H1 (cell line): ENCODE measurements at regions not wholly inside any gene's neighbourhood (a gene's known extent, or its start where the extent isn't known, plus 50 kb on each side); places are given as distances from the start of the nearest gene placed in this dataset.

Source experiments
- CTCF ChIA-PET: fragments of 300-600 bp; sonication (Branson Sonifier 250); formaldehyde crosslinking; loops from one replicate; lab custom pipeline; 2021; ENCODE audit not compliant: partially characterized antibody; lab: Charles Lee
- POLR2A ChIA-PET: fragments of 300-600 bp; sonication (Branson Sonifier 250); formaldehyde crosslinking; loops from one replicate; lab custom pipeline; 2021; ENCODE audit warnings: inconsistent platforms; ENCODE audit not compliant: partially characterized antibody; lab: Charles Lee
- DNase-seq, 2 experiments: peaks; one replicate each; pipeline versions ENCODE4 v3.0.0 to v3.0.0-alpha.2; 2010 to 2022; ENCODE audit warnings: low spot score in 2 of 2, low read depth in 1 of 2, mixed read lengths in 1 of 2
- FAIRE-seq: peaks from 2 replicates; lab custom pipeline; 2011; peaks lifted over from hg19 to GRCh38; lab: Jason Lieb, UNC
- H2AFZ ChIP-seq: 2 replicates; pipeline ENCODE4 v1.8.1; 2012; ENCODE audit warnings: low read length, inconsistent platforms
- H2AK5ac ChIP-seq: 2 replicates; pipeline ENCODE4 v1.6.1; 2013; ENCODE audit warnings: low read depth, low read length
- H2BK120ac ChIP-seq: replicated peaks from 2 replicates; pipeline ENCODE3; 2013; ENCODE audit warnings: low read depth, low read length, inconsistent platforms
- H2BK12ac ChIP-seq: 2 replicates; pipeline ENCODE4 v1.6.1; 2013; ENCODE audit warnings: low read depth, low read length
- H2BK15ac ChIP-seq: 2 replicates; pipeline ENCODE4 v1.6.1; 2013; ENCODE audit warnings: low read length
- H2BK20ac ChIP-seq: 2 replicates; pipeline ENCODE4 v1.6.1; 2013; ENCODE audit warnings: low read length
- H2BK5ac ChIP-seq: 2 replicates; pipeline ENCODE4 v1.6.1; 2013; ENCODE audit warnings: low read depth, low read length
- H3K14ac ChIP-seq: 2 replicates; pipeline ENCODE4 v1.6.1; 2013; ENCODE audit warnings: inconsistent platforms; ENCODE audit not compliant: insufficient read length
- H3K18ac ChIP-seq: 2 replicates; pipeline ENCODE4 v1.6.1; 2013; ENCODE audit warnings: low read length; ENCODE audit errors: extremely low read depth
- H3K23ac ChIP-seq: 2 replicates; pipeline ENCODE4 v1.6.1; 2013; ENCODE audit warnings: inconsistent platforms; ENCODE audit not compliant: insufficient read length
- H3K23me2 ChIP-seq: 2 replicates; pipeline ENCODE4 v1.6.1; 2013; ENCODE audit warnings: low read depth, low read length
- H3K27ac ChIP-seq: 2 replicates; pipeline ENCODE4 v1.6.1; 2011; ENCODE audit warnings: low read depth, low read length, inconsistent platforms
- H3K27me3 ChIP-seq, 4 experiments: replicated peaks in 1 of 4; 1 replicate in 1 of 4; 2 replicates in 3 of 4; pipeline versions ENCODE4 v1.6.1 to v1.8.1; 2011 to 2013; ENCODE audit warnings: low read length in 3 of 4, mild to moderate bottlenecking in 3 of 4, inconsistent platforms in 2 of 4, mixed read lengths in 2 of 4, moderate library complexity in 1 of 4; ENCODE audit not compliant: control insufficient read depth in 3 of 4, insufficient read depth in 3 of 4; ENCODE audit errors: extremely low read depth in 1 of 4
- H3K36me3 ChIP-seq, 4 experiments: 2 replicates each; pipeline versions ENCODE4 v1.6.1 to v1.8.1; 2011 to 2013; ENCODE audit warnings: mild to moderate bottlenecking in 4 of 4, low read length in 3 of 4, moderate library complexity in 2 of 4, control low read depth in 1 of 4, inconsistent platforms in 1 of 4; ENCODE audit not compliant: insufficient read depth in 4 of 4, control insufficient read depth in 2 of 4
- H3K4ac ChIP-seq: replicated peaks from 2 replicates; pipeline ENCODE3; 2013; ENCODE audit warnings: low read length, low read depth, mixed read lengths, inconsistent platforms; ENCODE audit not compliant: insufficient read length
- H3K4me1 ChIP-seq, 4 experiments: replicated peaks in 1 of 4; 1 replicate in 1 of 4; 2 replicates in 3 of 4; pipeline versions ENCODE4 v1.6.1 to v1.8.1; 2011 to 2013; ENCODE audit warnings: low read length in 3 of 4, inconsistent platforms in 2 of 4, mixed read lengths in 1 of 4; ENCODE audit not compliant: insufficient read depth in 4 of 4, control insufficient read depth in 3 of 4
- H3K4me2 ChIP-seq, 2 experiments: 2 replicates each; pipeline versions ENCODE4 v1.6.1 to v1.8.1; 2011 to 2013; ENCODE audit warnings: low read depth in 2 of 2, low read length in 2 of 2, control low read depth in 1 of 2, inconsistent platforms in 1 of 2, mild to moderate bottlenecking in 1 of 2; ENCODE audit not compliant: insufficient read depth in 1 of 2
- H3K4me3 ChIP-seq, 4 experiments: fragments of 200-600, 300-600 bp in 1 of 4; sonication (generic), shearing (Covaris generic), sonication (Bioruptor Twin) in 1 of 4; 2 replicates each; pipeline versions ENCODE4 v1.5.1 to v1.8.1; 2011 to 2016; ENCODE audit warnings: low read length in 4 of 4, low read depth in 3 of 4, control low read depth in 2 of 4, inconsistent platforms in 2 of 4, mild to moderate bottlenecking in 2 of 4, mixed read lengths in 1 of 4, moderate library complexity in 1 of 4; ENCODE audit not compliant: insufficient read depth in 2 of 4; ENCODE audit errors: extremely low read depth in 1 of 4
- H3K56ac ChIP-seq: replicated peaks from 2 replicates; pipeline ENCODE3; 2013; ENCODE audit warnings: low read depth, mild to moderate bottlenecking, mixed read lengths, low read length, inconsistent platforms; ENCODE audit not compliant: insufficient read length
- H3K79me1 ChIP-seq: 2 replicates; pipeline ENCODE4 v1.6.1; 2013; ENCODE audit warnings: low read depth, low read length, control low read depth
- H3K79me2 ChIP-seq, 2 experiments: 2 replicates each; pipeline versions ENCODE4 v1.6.1 to v1.8.1; 2012 to 2013; ENCODE audit warnings: low read length in 2 of 2, mild to moderate bottlenecking in 2 of 2, inconsistent platforms in 1 of 2; ENCODE audit not compliant: insufficient read depth in 2 of 2, control insufficient read depth in 1 of 2
- H3K9ac ChIP-seq, 4 experiments: replicated peaks in 1 of 4; 1 replicate in 1 of 4; 2 replicates in 3 of 4; pipeline versions ENCODE4 v1.6.1 to v1.8.1; 2011 to 2013; ENCODE audit warnings: low read depth in 3 of 4, low read length in 3 of 4, control low read depth in 2 of 4, mild to moderate bottlenecking in 2 of 4, moderate library complexity in 2 of 4, inconsistent platforms in 1 of 4; ENCODE audit errors: extremely low read depth in 1 of 4
- H3K9me3 ChIP-seq, 2 experiments: 2 replicates each; pipeline versions ENCODE4 v1.6.1 to v1.8.1; 2012 to 2013; ENCODE audit warnings: mild to moderate bottlenecking in 2 of 2, moderate library complexity in 2 of 2, control low read depth in 1 of 2, inconsistent platforms in 1 of 2, low read depth in 1 of 2, low read length in 1 of 2, mixed read lengths in 1 of 2; ENCODE audit not compliant: insufficient read depth in 2 of 2
- H4K20me1 ChIP-seq, 2 experiments: replicated peaks in 1 of 2; 2 replicates each; pipeline versions ENCODE3 to v1.8.1; 2011 to 2013; ENCODE audit warnings: inconsistent platforms in 2 of 2, low read length in 2 of 2, mild to moderate bottlenecking in 1 of 2; ENCODE audit not compliant: insufficient read depth in 2 of 2, control insufficient read depth in 1 of 2
- H4K5ac ChIP-seq: 2 replicates; pipeline ENCODE4 v1.6.1; 2013; ENCODE audit warnings: low read length, low read depth, mixed read lengths, inconsistent platforms; ENCODE audit not compliant: insufficient read length
- H4K8ac ChIP-seq: 2 replicates; pipeline ENCODE4 v1.8.0; 2013; ENCODE audit warnings: mild to moderate bottlenecking, moderate library complexity, low read length, inconsistent platforms; ENCODE audit not compliant: insufficient read depth; ENCODE audit errors: extremely low read depth
- H4K91ac ChIP-seq: replicated peaks from 2 replicates; pipeline ENCODE3; 2013; ENCODE audit warnings: low read length, mixed read lengths, inconsistent platforms; ENCODE audit not compliant: insufficient read length
- BCL11A ChIP-seq, 2 experiments: IDR thresholded peaks; one replicate each; pipeline ENCODE4 v1.6.1; 2011; ENCODE audit warnings: low read depth in 2 of 2, low read length in 2 of 2, mild to moderate bottlenecking in 2 of 2
- EZH2 ChIP-seq: fragments of 200-600 bp; sonication (generic); IDR thresholded peaks from 2 replicates; pipeline ENCODE4 v1.7.1; 2012; ENCODE audit warnings: low read depth, mild to moderate bottlenecking, moderate library complexity, low read length, inconsistent platforms; ENCODE audit not compliant: severe bottlenecking
- JUN ChIP-seq: IDR thresholded peaks from 2 replicates; pipeline ENCODE4 v1.6.1; 2011; ENCODE audit warnings: low read depth, mild to moderate bottlenecking, improper control_type of control experiment, low read length
- SIRT6 ChIP-seq: IDR thresholded peaks from one replicate; pipeline ENCODE4 v1.7.1; 2012; ENCODE audit warnings: low read length, inconsistent platforms
- SIX5 ChIP-seq: IDR thresholded peaks from 2 replicates; pipeline ENCODE4 v1.6.1; 2011; ENCODE audit warnings: mild to moderate bottlenecking, low read depth, low read length
- WGBS, 2 experiments: shearing (Covaris generic) in 1 of 2; methylation state at CpG; one replicate each; pipeline versions ENCODE4 v1.1.6 to v1.1.7; 2013 to 2015; ENCODE audit warnings: low lambda C conversion rate in 2 of 2, mixed read lengths in 2 of 2, inconsistent platforms in 1 of 2, low coverage in 1 of 2, missing lambda C conversion rate in 1 of 2; ENCODE audit not compliant: insufficient replicate concordance in 2 of 2, insufficient coverage in 1 of 2, insufficient read length in 1 of 2; ENCODE audit errors: extremely low coverage in 1 of 2, missing lambda C conversion rate in 1 of 2; 5-methylcytosine and 5-hydroxymethylcytosine counted together

DNA sequence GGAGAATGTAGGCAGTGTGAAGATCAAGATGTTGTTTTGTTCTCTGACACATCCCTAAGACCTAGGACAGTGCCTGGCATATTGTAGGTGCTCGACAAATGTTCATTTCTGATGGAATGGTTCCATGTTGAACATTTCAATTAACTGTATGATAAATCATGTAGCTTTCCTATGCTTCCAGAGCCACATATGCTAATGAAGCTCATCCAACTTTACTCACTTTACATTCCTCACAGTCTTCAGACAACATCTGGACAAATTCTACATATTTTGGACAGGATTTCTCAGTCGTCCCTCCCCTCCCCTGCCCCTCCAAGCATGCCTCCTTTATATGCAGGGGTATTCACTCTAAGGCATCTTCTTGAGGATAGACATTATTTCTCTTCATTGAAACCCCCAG, 177.9 kb downstream of the BLID start:
- Histone ChIP-seq H3K18ac (no peak overlapping the region), H3K9me3 (no peaks in the 10 kb centered on the region), H3K23ac (no peak overlapping the region), H2AFZ (no peak overlapping the region), H4K5ac (no peak overlapping the region), H3K23me2 (no peaks in the 10 kb centered on the region), H2BK120ac (no peak overlapping the region), H3K4me2 (no peak overlapping the region), H3K79me1 (no peaks in the 10 kb centered on the region), H3K56ac (no peak overlapping the region), H4K8ac (no peak overlapping the region), H3K9ac (no peak overlapping the region), H2BK20ac (no peak overlapping the region), H3K4me1 (peaks cover 0 to 3% (median 1%) of the 10 kb centered on the region in 4 experiments; a peak in 2 of 7 replicates), H2BK15ac (no peak overlapping the region), H3K27me3 (no peaks in the 10 kb centered on the region), H3K4ac (no peak overlapping the region), H2BK12ac (no peak overlapping the region), H3K79me2 (no peaks in the 10 kb centered on the region), H3K36me3 (no peaks in the 10 kb centered on the region), H3K27ac (no peak overlapping the region), H4K20me1 (no peaks in the 10 kb centered on the region), H2BK5ac (no peak overlapping the region), H3K4me3 (no peak overlapping the region), H3K14ac (no peak overlapping the region), H2AK5ac (no peak overlapping the region), H4K91ac (no peak overlapping the region)
- CTCF ChIA-PET: no interaction called here
- WGBS, 2 experiments: 81% methylated on average over 2 of the region's 2 CpGs; no CpG with 5 or more reads in 1 of the 2 experiments
- POLR2A ChIA-PET: no interaction called here
- FAIRE-seq (no peak), DNase-seq (no peak)
- TF ChIP-seq BCL11A (IDR thresholded peaks at IDR 0.05; ENCODE audit: low read depth in 2 of 2, low read length in 2 of 2) (no peak), SIX5 (no peak), SIRT6 (no peak), JUN (no peak), EZH2 (no peak)
